ENCODE measurements at regions not wholly inside any gene's neighbourhood (a gene's known extent, or its start where the extent isn't known, plus 50 kb on each side); places are given as distances from the start of the nearest gene placed in this dataset.
A peak's percentile ranks its signal among the peaks of the same experiment; 100 is the strongest.
"Not testable (repeated sequence)": the region's sequence is repeated elsewhere in the genome, so short reads cannot be mapped to it uniquely, and the experiment has no call there.

DNA sequence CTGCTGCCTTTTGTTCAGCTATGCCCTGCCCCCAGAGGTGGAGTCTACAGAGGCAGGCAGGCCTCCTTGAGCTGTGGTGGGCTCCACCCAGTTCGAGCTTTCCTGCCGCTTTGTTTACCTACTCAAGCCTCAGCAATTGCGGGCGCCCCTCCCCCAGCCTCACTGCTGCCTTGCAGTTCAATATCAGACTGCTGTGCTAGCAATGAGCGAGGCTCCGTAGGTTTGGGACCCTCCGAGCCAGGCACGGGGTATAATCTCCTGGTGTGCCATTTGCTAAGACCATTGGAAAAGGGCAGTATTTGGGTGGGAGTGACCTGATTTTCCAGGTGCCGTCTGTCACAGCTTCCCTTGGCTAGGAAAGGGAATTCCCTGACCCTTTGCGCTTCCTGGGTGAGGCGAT is 51.9 kb downstream of the DIPK2A start:
- H3K79me2 ChIP-seq (ENCODE audit: control insufficient read depth, insufficient read depth, low read length, poor library complexity); H3K4me2 ChIP-seq (ENCODE audit: low read length); H4K8ac ChIP-seq (ENCODE audit: low read depth, low read length); H3K79me1 ChIP-seq (ENCODE audit: low read length); H3K18ac ChIP-seq (ENCODE audit: low read length); H4K12ac ChIP-seq (ENCODE audit: low read depth, low read length); H2BK12ac ChIP-seq (ENCODE audit: low read length); H3K36me3 ChIP-seq (ENCODE audit: control insufficient read depth in 1 of 2, insufficient read depth in 2 of 2, low read length in 2 of 2); H3K9me3 ChIP-seq (ENCODE audit: insufficient read depth, low read depth, low read length); H3K9ac ChIP-seq (ENCODE audit: low read length); DNase-seq; H2AFZ ChIP-seq (ENCODE audit: insufficient read depth, low read length, poor library complexity); H3K4me1 ChIP-seq (ENCODE audit: control insufficient read depth in 1 of 2, insufficient read depth in 2 of 2, low read length in 2 of 2); H3K23ac ChIP-seq (ENCODE audit: low read length); H2BK120ac ChIP-seq (ENCODE audit: insufficient read depth, low read length, poor library complexity); H3K4me3 ChIP-seq (ENCODE audit: low read depth, low read length); H3K14ac ChIP-seq (ENCODE audit: low read length); H4K91ac ChIP-seq (ENCODE audit: low read depth, low read length); H3K4ac ChIP-seq (ENCODE audit: low read depth, low read length); H2AK5ac ChIP-seq (ENCODE audit: low read length); H3K27me3 ChIP-seq (ENCODE audit: insufficient read depth, low read length); H2BK5ac ChIP-seq (ENCODE audit: low read depth, low read length, poor library complexity); H3K27ac ChIP-seq (ENCODE audit: low read depth, low read length): not testable (repeated sequence)
- WGBS (ENCODE audit: extremely low coverage, insufficient coverage, insufficient read length): no CpG with 5 or more reads among the region's 11 CpGs

- Histone ChIP-seq H3K4ac (ENCODE audit: low read depth, low read length) (no peak overlapping the region), H3K4me2 (ENCODE audit: low read length) (no peak overlapping the region)
These were observed 57.3 kb downstream of the DIPK2A start for GRCh38 chr3:144028798-144029411.

GRCh38 chr3:144029769-144030168 is 58.1 kb downstream of the DIPK2A start:
- H3K79me1 ChIP-seq (ENCODE audit: low read length): no peaks in the 10 kb centered on the region
- H4K91ac ChIP-seq (ENCODE audit: low read depth, low read length): no peak overlapping the region
- H2AFZ ChIP-seq (ENCODE audit: insufficient read depth, low read length, poor library complexity): no peak overlapping the region
- WGBS (ENCODE audit: extremely low coverage, insufficient coverage, insufficient read length): no CpG with 5 or more reads among the region's 2 CpGs
- no peak overlapping the region for H3K4ac ChIP-seq (ENCODE audit: low read depth, low read length)
- no peak overlapping the region for H3K14ac ChIP-seq (ENCODE audit: low read length)
- H2AK5ac ChIP-seq (ENCODE audit: low read length): no peak overlapping the region
- H2BK120ac ChIP-seq (ENCODE audit: insufficient read depth, low read length, poor library complexity): no peak overlapping the region
- no peak overlapping the region for H3K4me3 ChIP-seq (ENCODE audit: low read depth, low read length)
- no peak overlapping the region for H4K8ac ChIP-seq (ENCODE audit: low read depth, low read length)
- no peaks in the 10 kb centered on the region for H3K79me2 ChIP-seq (ENCODE audit: control insufficient read depth, insufficient read depth, low read length, poor library complexity)
- H2BK12ac ChIP-seq (ENCODE audit: low read length): no peak overlapping the region
- H3K36me3 ChIP-seq (ENCODE audit: control insufficient read depth in 1 of 2, insufficient read depth in 2 of 2, low read length in 2 of 2): no peaks in the 10 kb centered on the region
- H4K12ac ChIP-seq (ENCODE audit: low read depth, low read length): no peak overlapping the region
- no peaks in the 10 kb centered on the region for H3K4me1 ChIP-seq (ENCODE audit: control insufficient read depth in 1 of 2, insufficient read depth in 2 of 2, low read length in 2 of 2)
- peak in 1 of 2 donors; percentile 9 for DNase-seq
- no peak overlapping the region for H3K23ac ChIP-seq (ENCODE audit: low read length)
- H3K27ac ChIP-seq (ENCODE audit: low read depth, low read length): no peak overlapping the region
- H3K9me3 ChIP-seq (ENCODE audit: insufficient read depth, low read depth, low read length): no peaks in the 10 kb centered on the region
- H2BK5ac ChIP-seq (ENCODE audit: low read depth, low read length, poor library complexity): no peak overlapping the region
- H3K27me3 ChIP-seq (ENCODE audit: insufficient read depth, low read length): no peaks in the 10 kb centered on the region
- H3K9ac ChIP-seq (ENCODE audit: low read length): no peak overlapping the region
- no peak overlapping the region for H3K18ac ChIP-seq (ENCODE audit: low read length)
- H3K4me2 ChIP-seq (ENCODE audit: low read length): no peak overlapping the region

More at GRCh38 chr3:144028798-144029411, 57.3 kb downstream of the DIPK2A start:
- no peaks in the 10 kb centered on the region for H3K9me3 ChIP-seq (ENCODE audit: insufficient read depth, low read depth, low read length)
- H4K8ac ChIP-seq (ENCODE audit: low read depth, low read length): no peak overlapping the region
- no peak overlapping the region for H2BK5ac ChIP-seq (ENCODE audit: low read depth, low read length, poor library complexity)
- H3K4me3 ChIP-seq (ENCODE audit: low read depth, low read length): no peak overlapping the region
- H3K18ac ChIP-seq (ENCODE audit: low read length): no peak overlapping the region
- no peak overlapping the region for H3K23ac ChIP-seq (ENCODE audit: low read length)
- no peak overlapping the region for H3K14ac ChIP-seq (ENCODE audit: low read length)
- H3K27ac ChIP-seq (ENCODE audit: low read depth, low read length): no peak overlapping the region
- peak in 1 of 2 donors; percentile 6 for DNase-seq
- H2AFZ ChIP-seq (ENCODE audit: insufficient read depth, low read length, poor library complexity): no peak overlapping the region
- no peaks in the 10 kb centered on the region for H3K36me3 ChIP-seq (ENCODE audit: control insufficient read depth in 1 of 2, insufficient read depth in 2 of 2, low read length in 2 of 2)
- no peak overlapping the region for H2BK12ac ChIP-seq (ENCODE audit: low read length)
- H4K12ac ChIP-seq (ENCODE audit: low read depth, low read length): no peak overlapping the region
- H3K4me1 ChIP-seq (ENCODE audit: control insufficient read depth in 1 of 2, insufficient read depth in 2 of 2, low read length in 2 of 2): no peaks in the 10 kb centered on the region
- no peak overlapping the region for H3K9ac ChIP-seq (ENCODE audit: low read length)
- WGBS (ENCODE audit: extremely low coverage, insufficient coverage, insufficient read length): no CpG with 5 or more reads among the region's 4 CpGs
- no peaks in the 10 kb centered on the region for H3K27me3 ChIP-seq (ENCODE audit: insufficient read depth, low read length)
- H4K91ac ChIP-seq (ENCODE audit: low read depth, low read length): no peak overlapping the region
- H2BK120ac ChIP-seq (ENCODE audit: insufficient read depth, low read length, poor library complexity): no peak overlapping the region
- no peaks in the 10 kb centered on the region for H3K79me1 ChIP-seq (ENCODE audit: low read length)
- H2AK5ac ChIP-seq (ENCODE audit: low read length): no peak overlapping the region
- no peaks in the 10 kb centered on the region for H3K79me2 ChIP-seq (ENCODE audit: control insufficient read depth, insufficient read depth, low read length, poor library complexity)

- H2BK5ac ChIP-seq (ENCODE audit: low read depth, low read length, poor library complexity): no peak overlapping the region
- no peak overlapping the region for H2AK5ac ChIP-seq (ENCODE audit: low read length)
- H4K12ac ChIP-seq (ENCODE audit: low read depth, low read length): no peak overlapping the region
- no peaks in the 10 kb centered on the region for H3K36me3 ChIP-seq (ENCODE audit: control insufficient read depth in 1 of 2, insufficient read depth in 2 of 2, low read length in 2 of 2)
- no peak overlapping the region for H4K8ac ChIP-seq (ENCODE audit: low read depth, low read length)
- H3K9me3 ChIP-seq (ENCODE audit: insufficient read depth, low read depth, low read length): no peaks in the 10 kb centered on the region
- no peak overlapping the region for H2BK12ac ChIP-seq (ENCODE audit: low read length)
- WGBS (ENCODE audit: extremely low coverage, insufficient coverage, insufficient read length): no CpG with 5 or more reads among the region's 5 CpGs
- no peak overlapping the region for H3K4ac ChIP-seq (ENCODE audit: low read depth, low read length)
- H3K79me2 ChIP-seq (ENCODE audit: control insufficient read depth, insufficient read depth, low read length, poor library complexity): no peaks in the 10 kb centered on the region
- H3K4me2 ChIP-seq (ENCODE audit: low read length): no peak overlapping the region
- H3K4me3 ChIP-seq (ENCODE audit: low read depth, low read length): no peak overlapping the region
- H2BK120ac ChIP-seq (ENCODE audit: insufficient read depth, low read length, poor library complexity): no peak overlapping the region
- no peak overlapping the region for H2AFZ ChIP-seq (ENCODE audit: insufficient read depth, low read length, poor library complexity)
- no peaks in the 10 kb centered on the region for H3K27me3 ChIP-seq (ENCODE audit: insufficient read depth, low read length)
- H4K91ac ChIP-seq (ENCODE audit: low read depth, low read length): no peak overlapping the region
- no peak overlapping the region for H3K18ac ChIP-seq (ENCODE audit: low read length)
- no peak overlapping the region for H3K27ac ChIP-seq (ENCODE audit: low read depth, low read length)
- H3K9ac ChIP-seq (ENCODE audit: low read length): no peak overlapping the region
- H3K14ac ChIP-seq (ENCODE audit: low read length): no peak overlapping the region
- no peak for DNase-seq
- no peaks in the 10 kb centered on the region for H3K4me1 ChIP-seq (ENCODE audit: control insufficient read depth in 1 of 2, insufficient read depth in 2 of 2, low read length in 2 of 2)
- no peaks in the 10 kb centered on the region for H3K79me1 ChIP-seq (ENCODE audit: low read length)
- no peak overlapping the region for H3K23ac ChIP-seq (ENCODE audit: low read length)
These were observed 60.3 kb downstream of the DIPK2A start for GRCh38 chr3:144031938-144032337.
